ENCODE measurements at regions not wholly inside any gene's neighbourhood (a gene's known extent, or its start where the extent isn't known, plus 50 kb on each side); places are given as distances from the start of the nearest gene placed in this dataset.

DNA sequence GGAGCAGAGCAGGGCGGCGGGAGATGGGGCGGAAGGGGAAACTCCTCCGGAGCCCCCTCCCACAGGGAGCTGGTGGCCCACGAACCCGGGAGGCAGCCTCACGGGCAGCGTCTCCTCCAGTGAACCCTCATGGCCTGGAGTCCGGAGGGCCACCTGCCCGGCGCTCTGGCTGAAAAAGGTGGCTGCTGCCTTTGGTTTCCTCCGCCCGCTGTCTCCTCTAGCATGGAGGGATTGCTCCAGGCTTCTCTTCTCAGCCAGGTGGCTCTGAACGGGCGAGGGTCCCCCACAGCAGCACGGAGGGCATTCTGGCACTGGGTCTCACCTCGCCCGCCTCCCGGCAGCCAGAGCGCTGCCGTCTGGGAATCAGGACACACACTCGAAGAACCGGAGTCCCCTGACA is 177.3 kb upstream of the PFKP start (continued):
- no peak for TF ChIP-seq ZNF610 (tag by site-specific recombination; IDR thresholded peaks at IDR 0.05; ENCODE audit: borderline replicate concordance)

DNA sequence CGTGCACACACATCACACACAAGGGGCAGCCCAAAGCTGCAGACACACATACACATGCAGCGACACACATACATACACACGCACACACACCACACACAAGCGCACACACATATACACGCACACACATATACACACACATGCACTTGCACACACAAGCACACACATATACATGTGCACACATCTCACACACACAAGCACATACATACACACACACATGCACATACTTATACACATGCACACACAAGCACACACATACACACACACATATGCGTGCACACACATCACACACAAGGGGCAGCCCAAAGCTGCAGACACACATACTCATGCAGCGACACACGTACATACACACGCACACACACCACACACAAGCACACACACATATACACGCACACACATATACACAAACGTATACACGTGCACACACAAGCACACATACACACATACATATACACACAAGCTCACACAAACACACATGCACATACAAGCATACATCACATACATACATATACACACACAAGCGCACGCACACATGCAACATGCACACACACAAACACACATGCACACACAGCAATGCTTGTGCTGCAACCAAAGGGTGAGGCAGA is 178.8 kb upstream of the PFKP start:
- ChIA-PET CTCF (interaction anchor here (0.6 kb wide), 1 partner anchor 59 kb away, joined by 3 read pairs; no protein-coding TSS in a partner anchor), POLR2A (no interaction called here)
- TF ChIP-seq ZNF169 (tag by site-specific recombination; IDR thresholded peaks at IDR 0.05) (no peak), ZNF658 (tag by site-specific recombination; IDR thresholded peaks at IDR 0.05) (no peak), ZNF596 (tag by site-specific recombination; IDR thresholded peaks at IDR 0.05) (no peak)
- TF ChIP-seq, protein P1, sequence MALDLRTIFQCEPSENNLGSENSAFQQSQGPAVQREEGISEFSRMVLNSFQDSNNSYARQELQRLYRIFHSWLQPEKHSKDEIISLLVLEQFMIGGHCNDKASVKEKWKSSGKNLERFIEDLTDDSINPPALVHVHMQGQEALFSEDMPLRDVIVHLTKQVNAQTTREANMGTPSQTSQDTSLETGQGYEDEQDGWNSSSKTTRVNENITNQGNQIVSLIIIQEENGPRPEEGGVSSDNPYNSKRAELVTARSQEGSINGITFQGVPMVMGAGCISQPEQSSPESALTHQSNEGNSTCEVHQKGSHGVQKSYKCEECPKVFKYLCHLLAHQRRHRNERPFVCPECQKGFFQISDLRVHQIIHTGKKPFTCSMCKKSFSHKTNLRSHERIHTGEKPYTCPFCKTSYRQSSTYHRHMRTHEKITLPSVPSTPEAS (tag by site-specific recombination; IDR thresholded peaks at IDR 0.05): peak; percentile 98
- H3K4me1 ChIP-seq (ENCODE audit: control insufficient read depth, insufficient read depth, low read length): peaks cover 12% of the 10 kb centered on the region
- no peaks in the 10 kb centered on the region for H3K9me3 ChIP-seq (ENCODE audit: control insufficient read depth, insufficient read depth, low read depth, low read length)
- no peak overlapping the region for H3K27ac ChIP-seq (ENCODE audit: extremely low read depth, low read depth, low read length)
- no peak overlapping the region for H3K4me3 ChIP-seq (ENCODE audit: low read depth, low read length)
- H3K36me3 ChIP-seq (ENCODE audit: control insufficient read depth in 2 of 2, insufficient read depth in 1 of 2, low read length in 2 of 2): no peaks in the 10 kb centered on the region

DNA sequence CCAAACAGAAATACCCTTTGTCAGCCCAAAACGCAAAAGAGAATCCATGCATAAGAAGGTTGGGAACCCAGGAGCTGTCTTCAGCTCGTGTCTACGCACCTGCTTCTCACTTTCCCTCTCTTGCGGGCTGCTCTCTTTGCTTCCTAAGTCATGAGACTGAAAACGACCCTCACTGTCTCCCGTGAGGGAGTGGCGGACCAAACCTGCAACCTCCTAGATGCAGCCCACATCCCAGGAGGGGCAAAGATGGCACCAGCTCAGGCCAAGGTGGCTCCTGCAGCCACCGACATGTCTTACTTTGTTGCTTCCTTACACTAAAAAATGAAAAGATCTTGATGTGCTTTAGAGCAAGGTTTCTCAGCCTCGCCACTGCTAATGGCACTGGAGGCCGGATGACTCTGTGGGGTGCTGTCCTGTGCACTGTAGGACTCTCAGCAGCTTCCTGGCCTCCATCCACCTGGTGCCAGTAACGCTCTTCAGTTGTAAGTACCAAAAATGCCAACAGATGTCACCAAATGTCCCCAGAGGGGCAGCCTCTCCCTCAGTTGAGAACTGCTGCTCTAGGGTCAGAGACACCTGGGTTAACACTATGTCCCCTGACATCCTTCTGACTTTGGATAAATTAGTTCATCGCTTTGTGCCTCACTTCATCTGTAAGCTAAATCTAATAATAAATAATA is 179.8 kb upstream of the PFKP start:
- CTCF ChIA-PET: interaction anchor here (0.6 kb wide), 1 partner anchor 58 kb away, joined by 3 read pairs; no protein-coding TSS in a partner anchor
- H3K4me3 ChIP-seq (ENCODE audit: low read depth, low read length): no peak overlapping the region
- no peak overlapping the region for H3K27ac ChIP-seq (ENCODE audit: extremely low read depth, low read depth, low read length)
- H3K36me3 ChIP-seq (ENCODE audit: control insufficient read depth in 2 of 2, insufficient read depth in 1 of 2, low read length in 2 of 2): no peaks in the 10 kb centered on the region
- peaks cover 20% of the 10 kb centered on the region for H3K4me1 ChIP-seq (ENCODE audit: control insufficient read depth, insufficient read depth, low read length)
- POLR2A ChIA-PET: no interaction called here
- no peaks in the 10 kb centered on the region for H3K9me3 ChIP-seq (ENCODE audit: control insufficient read depth, insufficient read depth, low read depth, low read length)
- TF ChIP-seq, protein P2, sequence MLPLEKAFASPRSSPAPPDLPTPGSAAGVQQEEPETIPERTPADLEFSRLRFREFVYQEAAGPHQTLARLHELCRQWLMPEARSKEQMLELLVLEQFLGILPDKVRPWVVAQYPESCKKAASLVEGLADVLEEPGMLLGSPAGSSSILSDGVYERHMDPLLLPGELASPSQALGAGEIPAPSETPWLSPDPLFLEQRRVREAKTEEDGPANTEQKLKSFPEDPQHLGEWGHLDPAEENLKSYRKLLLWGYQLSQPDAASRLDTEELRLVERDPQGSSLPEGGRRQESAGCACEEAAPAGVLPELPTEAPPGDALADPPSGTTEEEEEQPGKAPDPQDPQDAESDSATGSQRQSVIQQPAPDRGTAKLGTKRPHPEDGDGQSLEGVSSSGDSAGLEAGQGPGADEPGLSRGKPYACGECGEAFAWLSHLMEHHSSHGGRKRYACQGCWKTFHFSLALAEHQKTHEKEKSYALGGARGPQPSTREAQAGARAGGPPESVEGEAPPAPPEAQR (tag by site-specific recombination; IDR thresholded peaks at IDR 0.05): no peak
- no peak for TF ChIP-seq SCRT2 (tag by site-specific recombination; IDR thresholded peaks at IDR 0.05)
- TF ChIP-seq ZEB2 (tag by site-specific recombination; IDR thresholded peaks at IDR 0.05): no peak
- TF ChIP-seq ZNF169 (tag by site-specific recombination; IDR thresholded peaks at IDR 0.05): no peak
- TF ChIP-seq SP3 (tag by site-specific recombination; IDR thresholded peaks at IDR 0.05): no peak
- no peak for TF ChIP-seq ZNF426 (tag by site-specific recombination; IDR thresholded peaks at IDR 0.05)
- TF ChIP-seq ZNF558 (tag by site-specific recombination; IDR thresholded peaks at IDR 0.05): no peak
- no peak for TF ChIP-seq SP7 (tag by site-specific recombination; IDR thresholded peaks at IDR 0.05)
- TF ChIP-seq SCRT1 (tag by site-specific recombination; IDR thresholded peaks at IDR 0.05; ENCODE audit: borderline replicate concordance): no peak
- TF ChIP-seq, protein P3, sequence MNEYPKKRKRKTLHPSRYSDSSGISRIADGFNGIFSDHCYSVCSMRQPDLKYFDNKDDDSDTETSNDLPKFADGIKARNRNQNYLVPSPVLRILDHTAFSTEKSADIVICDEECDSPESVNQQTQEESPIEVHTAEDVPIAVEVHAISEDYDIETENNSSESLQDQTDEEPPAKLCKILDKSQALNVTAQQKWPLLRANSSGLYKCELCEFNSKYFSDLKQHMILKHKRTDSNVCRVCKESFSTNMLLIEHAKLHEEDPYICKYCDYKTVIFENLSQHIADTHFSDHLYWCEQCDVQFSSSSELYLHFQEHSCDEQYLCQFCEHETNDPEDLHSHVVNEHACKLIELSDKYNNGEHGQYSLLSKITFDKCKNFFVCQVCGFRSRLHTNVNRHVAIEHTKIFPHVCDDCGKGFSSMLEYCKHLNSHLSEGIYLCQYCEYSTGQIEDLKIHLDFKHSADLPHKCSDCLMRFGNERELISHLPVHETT (tag by site-specific recombination; IDR thresholded peaks at IDR 0.05): no peak
- TF ChIP-seq ZNF37A (tag by site-specific recombination; IDR thresholded peaks at IDR 0.05): no peak
- no peak for TF ChIP-seq ZNF155 (tag by site-specific recombination; IDR thresholded peaks at IDR 0.05)
- TF ChIP-seq ZNF416 (tag by site-specific recombination; IDR thresholded peaks at IDR 0.05): no peak
- TF ChIP-seq ZSCAN30 (tag by site-specific recombination; IDR thresholded peaks at IDR 0.05): no peak
- TF ChIP-seq YY1 (tag by site-specific recombination; IDR thresholded peaks at IDR 0.05): no peak
- TF ChIP-seq, protein P4, sequence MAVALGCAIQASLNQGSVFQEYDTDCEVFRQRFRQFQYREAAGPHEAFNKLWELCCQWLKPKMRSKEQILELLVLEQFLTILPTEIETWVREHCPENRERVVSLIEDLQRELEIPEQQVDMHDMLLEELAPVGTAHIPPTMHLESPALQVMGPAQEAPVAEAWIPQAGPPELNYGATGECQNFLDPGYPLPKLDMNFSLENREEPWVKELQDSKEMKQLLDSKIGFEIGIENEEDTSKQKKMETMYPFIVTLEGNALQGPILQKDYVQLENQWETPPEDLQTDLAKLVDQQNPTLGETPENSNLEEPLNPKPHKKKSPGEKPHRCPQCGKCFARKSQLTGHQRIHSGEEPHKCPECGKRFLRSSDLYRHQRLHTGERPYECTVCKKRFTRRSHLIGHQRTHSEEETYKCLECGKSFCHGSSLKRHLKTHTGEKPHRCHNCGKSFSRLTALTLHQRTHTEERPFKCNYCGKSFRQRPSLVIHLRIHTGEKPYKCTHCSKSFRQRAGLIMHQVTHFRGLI (tag by site-specific recombination; IDR thresholded peaks at IDR 0.05): no peak
- no peak for TF ChIP-seq ZNF521 (tag by site-specific recombination; IDR thresholded peaks at IDR 0.05)
- no peak for TF ChIP-seq SP2 (tag by site-specific recombination; IDR thresholded peaks at IDR 0.05)
- no peak for TF ChIP-seq ZNF529 (tag by site-specific recombination; IDR thresholded peaks at IDR 0.05; ENCODE audit: insufficient replicate concordance)
